Lower leg skin (tissue), 3 donors: ENCODE measurements at regions not wholly inside any gene's neighbourhood (a gene's known extent, or its start where the extent isn't known, plus 50 kb on each side); places are given as distances from the start of the nearest gene placed in this dataset.

Experiments used
- POLR2A ChIP-seq, 2 donors: fragments of 450-650 bp; IDR thresholded peaks; one replicate each; pipeline ENCODE4 v1.6.1; 2016 to 2017; ENCODE audit warnings: antibody characterized with exemption in 2 of 2, mild to moderate bottlenecking in 1 of 2, moderate library complexity in 1 of 2
- TF ChIP-seq, protein P1 (sequence below), 3 donors: fragments of 450-650 bp; IDR thresholded peaks; one replicate each; pipeline ENCODE4 v1.5.1; 2016; ENCODE audit warnings: antibody characterized with exemption in 3 of 3, mild to moderate bottlenecking in 3 of 3, moderate library complexity in 2 of 3

DNA sequence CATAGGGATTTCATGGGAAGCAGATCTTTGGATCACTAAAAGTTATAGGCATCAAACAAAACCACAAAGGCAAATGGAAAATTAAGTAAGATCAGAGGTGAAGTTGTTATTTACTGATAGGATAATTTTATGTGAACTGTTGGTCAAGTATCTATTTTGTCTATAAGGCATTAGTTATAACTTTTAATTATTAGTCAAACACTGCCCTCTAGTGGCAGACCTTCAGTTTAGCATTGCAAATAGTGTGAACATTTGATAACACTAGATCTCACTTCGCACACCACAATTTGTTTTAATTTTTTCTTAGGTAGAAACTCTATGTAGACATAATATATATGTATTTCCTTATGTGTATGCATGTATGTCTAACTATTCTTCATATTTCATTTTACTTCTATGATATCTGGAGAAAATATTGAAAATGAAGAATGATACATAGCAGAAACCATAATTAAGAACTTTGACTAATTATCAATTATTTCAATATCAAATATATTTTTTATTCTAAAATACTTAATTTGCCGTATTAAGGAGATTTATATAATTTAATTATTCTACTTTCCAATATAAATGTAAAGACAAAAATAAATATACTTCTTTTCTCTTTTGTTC, 214.5 kb upstream of the TACR3 start:
- TF ChIP-seq, protein P1, sequence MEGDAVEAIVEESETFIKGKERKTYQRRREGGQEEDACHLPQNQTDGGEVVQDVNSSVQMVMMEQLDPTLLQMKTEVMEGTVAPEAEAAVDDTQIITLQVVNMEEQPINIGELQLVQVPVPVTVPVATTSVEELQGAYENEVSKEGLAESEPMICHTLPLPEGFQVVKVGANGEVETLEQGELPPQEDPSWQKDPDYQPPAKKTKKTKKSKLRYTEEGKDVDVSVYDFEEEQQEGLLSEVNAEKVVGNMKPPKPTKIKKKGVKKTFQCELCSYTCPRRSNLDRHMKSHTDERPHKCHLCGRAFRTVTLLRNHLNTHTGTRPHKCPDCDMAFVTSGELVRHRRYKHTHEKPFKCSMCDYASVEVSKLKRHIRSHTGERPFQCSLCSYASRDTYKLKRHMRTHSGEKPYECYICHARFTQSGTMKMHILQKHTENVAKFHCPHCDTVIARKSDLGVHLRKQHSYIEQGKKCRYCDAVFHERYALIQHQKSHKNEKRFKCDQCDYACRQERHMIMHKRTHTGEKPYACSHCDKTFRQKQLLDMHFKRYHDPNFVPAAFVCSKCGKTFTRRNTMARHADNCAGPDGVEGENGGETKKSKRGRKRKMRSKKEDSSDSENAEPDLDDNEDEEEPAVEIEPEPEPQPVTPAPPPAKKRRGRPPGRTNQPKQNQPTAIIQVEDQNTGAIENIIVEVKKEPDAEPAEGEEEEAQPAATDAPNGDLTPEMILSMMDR (IDR thresholded peaks at IDR 0.05): no peak
- TF ChIP-seq POLR2A (IDR thresholded peaks at IDR 0.05): no peak
